PC-3 (cell line): ENCODE measurements at regions not wholly inside any gene's neighbourhood (a gene's known extent, or its start where the extent isn't known, plus 50 kb on each side); places are given as distances from the start of the nearest gene placed in this dataset.

ENCODE experiments used
- CTCF ChIP-seq: fragments of 300-600 bp; sonication (generic); conservative IDR thresholded peaks from 2 replicates; pipeline ENCODE4 v1.5.1; 2017; ENCODE audit warnings: antibody characterized with exemption, low read depth, mild to moderate bottlenecking, low read length
- EZH2 ChIP-seq: fragments of 300-600 bp; sonication (generic); IDR thresholded peaks from one replicate; pipeline ENCODE4 v1.6.1; 2017; ENCODE audit warnings: antibody characterized with exemption, mild to moderate bottlenecking, low read length; ENCODE audit not compliant: unreplicated experiment

DNA sequence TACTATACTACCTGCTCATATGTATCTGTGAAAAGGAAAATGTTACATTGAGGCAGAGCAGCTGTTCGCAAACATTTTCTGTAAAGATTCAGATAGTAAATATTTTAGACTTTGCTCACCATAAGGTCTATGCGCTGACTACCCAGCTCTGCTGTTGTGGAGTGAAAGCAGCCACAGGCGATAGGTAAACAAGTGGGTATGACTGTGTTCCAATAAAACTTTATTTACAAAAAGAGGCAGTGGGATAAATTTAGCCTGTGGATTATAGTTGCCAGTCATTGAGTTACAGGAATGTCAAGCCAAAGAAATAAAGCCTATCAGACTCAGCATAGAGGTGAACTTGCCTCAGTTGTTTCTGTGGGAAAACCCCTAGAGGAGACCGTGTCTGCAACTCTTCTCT lies 487.7 kb upstream of the API5 start:
- TF ChIP-seq CTCF (no peak), EZH2 (no peak)
